ENCODE measurements at regions not wholly inside any gene's neighbourhood (a gene's known extent, or its start where the extent isn't known, plus 50 kb on each side); places are given as distances from the start of the nearest gene placed in this dataset.

GRCh38 chr6:22007469-22007868 lies 289.4 kb downstream of the PRL start:
- TF ChIP-seq CTCF (IDR thresholded peaks at IDR 0.05; ENCODE audit: low read depth, low read length), result no peak
- no peak overlapping the region for H3K27ac ChIP-seq (ENCODE audit: low read depth, low read length)

GRCh38 chr6:22008248-22008836 lies 288.5 kb downstream of the PRL start:
- no peak for TF ChIP-seq CTCF (IDR thresholded peaks at IDR 0.05; ENCODE audit: low read depth, low read length)
- CTCF ChIA-PET, result no interaction called here
- no peak overlapping the region for H3K27ac ChIP-seq (ENCODE audit: low read depth, low read length)
- H3K9me3 ChIP-seq (ENCODE audit: control insufficient read depth, insufficient read depth, low read length), result no peaks in the 10 kb centered on the region
- POLR2A ChIA-PET, result no interaction called here
- DNase-seq (ENCODE audit: low read depth, low spot score), result no peak
- H3K27me3 ChIP-seq (ENCODE audit: control insufficient read depth, insufficient read depth, low read length), result no peaks in the 10 kb centered on the region
- H3K4me3 ChIP-seq (ENCODE audit: low read depth, low read length), result no peak overlapping the region

More at GRCh38 chr6:22007469-22007868, 289.4 kb downstream of the PRL start:
- Histone ChIP-seq H3K9me3 (ENCODE audit: control insufficient read depth, insufficient read depth, low read length) (no peaks in the 10 kb centered on the region), H3K27me3 (ENCODE audit: control insufficient read depth, insufficient read depth, low read length) (no peaks in the 10 kb centered on the region), H3K4me3 (ENCODE audit: low read depth, low read length) (no peak overlapping the region)
- DNase-seq (ENCODE audit: low read depth, low spot score), result no peak
- ChIA-PET CTCF (no interaction called here), POLR2A (no interaction called here)

- ChIA-PET POLR2A (no interaction called here), CTCF (no interaction called here)
- no peak for DNase-seq (ENCODE audit: low read depth, low spot score)
- H3K4me3 ChIP-seq (ENCODE audit: low read depth, low read length), result no peak overlapping the region
- no peak for TF ChIP-seq CTCF (IDR thresholded peaks at IDR 0.05; ENCODE audit: low read depth, low read length)
- no peak overlapping the region for H3K27ac ChIP-seq (ENCODE audit: low read depth, low read length)
- H3K9me3 ChIP-seq (ENCODE audit: control insufficient read depth, insufficient read depth, low read length), result no peaks in the 10 kb centered on the region
- H3K27me3 ChIP-seq (ENCODE audit: control insufficient read depth, insufficient read depth, low read length), result no peaks in the 10 kb centered on the region
Measured at GRCh38 chr6:22010102-22010501, 286.7 kb downstream of the PRL start.

GRCh38 chr6:22015216-22015615 lies 281.6 kb downstream of the PRL start:
- ChIA-PET CTCF (no interaction called here), POLR2A (no interaction called here)
- no peaks in the 10 kb centered on the region for H3K9me3 ChIP-seq (ENCODE audit: control insufficient read depth, insufficient read depth, low read length)
- H3K4me3 ChIP-seq (ENCODE audit: low read depth, low read length), result no peak overlapping the region
- H3K27me3 ChIP-seq (ENCODE audit: control insufficient read depth, insufficient read depth, low read length), result no peaks in the 10 kb centered on the region
- TF ChIP-seq CTCF (IDR thresholded peaks at IDR 0.05; ENCODE audit: low read depth, low read length), result no peak
- H3K27ac ChIP-seq (ENCODE audit: low read depth, low read length), result no peak overlapping the region
- no peak for DNase-seq (ENCODE audit: low read depth, low spot score)

- ChIA-PET POLR2A (no interaction called here), CTCF (no interaction called here)
- TF ChIP-seq CTCF (IDR thresholded peaks at IDR 0.05; ENCODE audit: low read depth, low read length), result no peak
- DNase-seq (ENCODE audit: low read depth, low spot score), result no peak
- no peaks in the 10 kb centered on the region for H3K27me3 ChIP-seq (ENCODE audit: control insufficient read depth, insufficient read depth, low read length)
- H3K9me3 ChIP-seq (ENCODE audit: control insufficient read depth, insufficient read depth, low read length), result no peaks in the 10 kb centered on the region
- H3K27ac ChIP-seq (ENCODE audit: low read depth, low read length), result no peak overlapping the region
- H3K4me3 ChIP-seq (ENCODE audit: low read depth, low read length), result no peak overlapping the region
Measured at GRCh38 chr6:22015944-22016343, 280.9 kb downstream of the PRL start.

Data from AG04450 (cell line).